Mesendoderm (in vitro differentiated cells): ENCODE measurements at regions not wholly inside any gene's neighbourhood (a gene's known extent, or its start where the extent isn't known, plus 50 kb on each side); places are given as distances from the start of the nearest gene placed in this dataset.

ENCODE experiments used
- DNase-seq: peaks from one replicate; pipeline ENCODE4 v3.0.0; 2013
- H2AK5ac ChIP-seq: 2 replicates; pipeline ENCODE4 v1.6.1; 2013; ENCODE audit warnings: low read length, inconsistent platforms
- H2BK120ac ChIP-seq: 2 replicates; pipeline ENCODE4 v1.6.1; 2013; ENCODE audit warnings: low read depth, mild to moderate bottlenecking, low read length, moderate library complexity, mixed read lengths
- H2BK15ac ChIP-seq: replicated peaks from 2 replicates; pipeline ENCODE4 v1.6.1; 2013; ENCODE audit warnings: low read depth, mild to moderate bottlenecking, moderate library complexity
- H2BK5ac ChIP-seq: 2 replicates; pipeline ENCODE4 v1.6.1; 2013; ENCODE audit warnings: low read length, inconsistent platforms
- H3K18ac ChIP-seq: 2 replicates; pipeline ENCODE4 v1.6.1; 2013; ENCODE audit warnings: mild to moderate bottlenecking, low read length, mixed read lengths
- H3K23ac ChIP-seq: one replicate; pipeline ENCODE4 v1.6.1; 2013; ENCODE audit warnings: low read length
- H3K27ac ChIP-seq: 2 replicates; pipeline ENCODE4 v1.5.1; 2013; ENCODE audit warnings: low read depth, mild to moderate bottlenecking, inconsistent platforms, low read length, moderate library complexity
- H3K27me3 ChIP-seq: 2 replicates; pipeline ENCODE4 v1.6.1; 2013; ENCODE audit warnings: low read length, control low read depth, mild to moderate bottlenecking, inconsistent platforms; ENCODE audit not compliant: insufficient read depth, poor library complexity
- H3K36me3 ChIP-seq: 2 replicates; pipeline ENCODE4 v1.6.1; 2013; ENCODE audit warnings: low read length, inconsistent platforms; ENCODE audit not compliant: control insufficient read depth, insufficient read depth
- H3K4ac ChIP-seq: one replicate; pipeline ENCODE4 v1.6.1; 2013; ENCODE audit warnings: low read depth, mild to moderate bottlenecking, low read length, moderate library complexity
- H3K4me1 ChIP-seq: 2 replicates; pipeline ENCODE4 v1.6.1; 2013; ENCODE audit warnings: low read depth, low read length, inconsistent platforms; ENCODE audit not compliant: control insufficient read depth
- H3K4me2 ChIP-seq: 2 replicates; pipeline ENCODE4 v1.6.1; 2013; ENCODE audit warnings: low read length
- H3K4me3 ChIP-seq: 2 replicates; pipeline ENCODE4 v1.5.1; 2013; ENCODE audit warnings: mild to moderate bottlenecking, low read length
- H3K56ac ChIP-seq: one replicate; pipeline ENCODE4 v1.6.1; 2013; ENCODE audit warnings: low read length
- H3K79me1 ChIP-seq: 2 replicates; pipeline ENCODE4 v1.6.1; 2013; ENCODE audit warnings: low read length, inconsistent platforms
- H3K79me2 ChIP-seq: 2 replicates; pipeline ENCODE4 v1.6.1; 2013; ENCODE audit warnings: mild to moderate bottlenecking, low read length; ENCODE audit not compliant: control insufficient read depth, insufficient read depth
- H3K9ac ChIP-seq: 2 replicates; pipeline ENCODE4 v1.6.1; 2013; ENCODE audit warnings: low read length, inconsistent platforms
- H4K5ac ChIP-seq: one replicate; pipeline ENCODE4 v1.6.1; 2013; ENCODE audit warnings: low read length
- H4K8ac ChIP-seq: one replicate; pipeline ENCODE4 v1.6.1; 2013; ENCODE audit warnings: low read depth, mild to moderate bottlenecking, control low read depth, low read length, moderate library complexity
- WGBS: extraction: QIAGEN DNeasy Blood & Tissue Kit; methylation state at CpG from one replicate; pipeline ENCODE4 v1.1.7; 2013; ENCODE audit warnings: low lambda C conversion rate, missing lambda C conversion rate; ENCODE audit not compliant: insufficient coverage; ENCODE audit errors: extremely low coverage; 5-methylcytosine and 5-hydroxymethylcytosine counted together

DNA sequence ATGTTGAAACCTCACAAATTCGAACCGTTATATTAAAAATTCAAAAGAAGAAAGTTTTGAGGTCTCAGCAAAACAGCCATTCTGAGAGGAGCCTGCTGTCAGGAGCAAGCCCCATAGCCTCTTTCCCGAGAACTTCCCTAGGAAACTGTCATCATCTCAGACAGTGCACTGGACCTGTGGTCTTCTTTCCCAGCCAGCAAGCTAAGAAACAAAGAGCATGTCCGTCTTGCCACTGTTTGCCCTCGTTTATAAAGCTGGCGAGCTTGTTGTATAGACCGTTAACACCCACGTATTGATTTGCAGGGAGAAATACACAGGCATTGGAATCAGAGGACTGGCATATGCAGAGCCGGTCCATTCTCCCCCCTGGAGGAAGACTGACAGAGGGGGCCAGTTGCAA is 407.0 kb downstream of the NPHP4 start:
- Histone ChIP-seq H3K4ac (no peak overlapping the region), H3K79me1 (no peaks in the 10 kb centered on the region), H4K5ac (no peak overlapping the region), H3K9ac (no peak overlapping the region), H2BK120ac (no peak overlapping the region), H2AK5ac (no peak overlapping the region), H3K79me2 (no peaks in the 10 kb centered on the region), H3K27ac (no peak overlapping the region), H3K4me2 (no peak overlapping the region), H4K8ac (no peak overlapping the region), H3K18ac (no peak overlapping the region), H3K36me3 (no peaks in the 10 kb centered on the region), H2BK5ac (no peak overlapping the region), H3K23ac (no peak overlapping the region), H3K4me3 (no peak overlapping the region), H2BK15ac (no peak overlapping the region), H3K4me1 (no peaks in the 10 kb centered on the region), H3K56ac (no peak overlapping the region), H3K27me3 (no peaks in the 10 kb centered on the region)
- no peak for DNase-seq
- no CpG with 5 or more reads among the region's 9 CpGs for WGBS

DNA sequence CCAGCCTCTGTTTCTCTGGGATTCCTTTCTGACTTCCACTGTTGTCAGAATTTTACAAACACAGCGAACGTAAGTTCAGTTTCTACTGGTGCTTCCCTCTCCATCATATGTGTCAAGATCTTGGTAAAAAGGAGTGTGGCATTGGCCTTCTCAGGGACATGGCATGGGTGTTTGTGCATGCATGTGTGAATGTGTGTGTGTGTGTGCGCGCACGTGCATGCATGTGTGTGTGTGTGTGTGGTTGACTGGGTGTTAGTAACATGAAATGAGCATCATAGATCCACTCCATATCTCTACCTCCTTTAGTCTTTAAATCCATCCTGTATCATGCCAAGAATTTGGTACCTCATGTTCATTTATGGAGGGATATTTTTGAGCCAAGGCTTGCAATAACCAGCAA is 411.3 kb downstream of the NPHP4 start:
- H3K4ac ChIP-seq: no peak overlapping the region
- no peak for DNase-seq
- H3K79me1 ChIP-seq: no peaks in the 10 kb centered on the region
- H2BK15ac ChIP-seq: no peak overlapping the region
- no peaks in the 10 kb centered on the region for H3K36me3 ChIP-seq
- H2BK120ac ChIP-seq: no peak overlapping the region
- H3K79me2 ChIP-seq: no peaks in the 10 kb centered on the region
- H2AK5ac ChIP-seq: no peak overlapping the region
- no peaks in the 10 kb centered on the region for H3K27me3 ChIP-seq
- WGBS: no CpG with 5 or more reads among the region's 5 CpGs
- no peak overlapping the region for H3K27ac ChIP-seq
- H3K9ac ChIP-seq: no peak overlapping the region
- no peak overlapping the region for H3K23ac ChIP-seq
- no peak overlapping the region for H2BK5ac ChIP-seq
- H3K56ac ChIP-seq: no peak overlapping the region
- no peak overlapping the region for H3K4me3 ChIP-seq
- no peak overlapping the region for H4K8ac ChIP-seq
- H3K18ac ChIP-seq: no peak overlapping the region
- no peak overlapping the region for H3K4me2 ChIP-seq
- H3K4me1 ChIP-seq: no peaks in the 10 kb centered on the region
- H4K5ac ChIP-seq: no peak overlapping the region

DNA sequence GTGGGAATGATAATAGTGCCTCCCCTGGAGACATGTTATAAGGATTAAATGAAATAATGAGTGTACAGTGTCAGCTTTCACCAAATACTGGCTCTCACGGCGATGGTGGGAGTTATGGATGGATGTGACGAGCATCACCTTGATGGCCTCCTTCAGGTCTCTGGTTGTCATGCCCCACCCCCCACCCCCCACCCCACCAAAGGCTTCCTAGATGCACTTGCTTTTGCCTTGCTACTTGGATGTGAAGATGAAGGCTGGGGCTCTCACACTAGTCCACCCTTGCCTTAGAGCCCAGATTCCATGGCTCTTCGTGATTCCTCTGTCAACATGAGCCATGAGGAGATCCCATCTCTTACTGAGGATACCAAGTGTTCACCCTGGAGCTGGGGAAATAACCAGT is 412.3 kb downstream of the NPHP4 start:
- Histone ChIP-seq H3K36me3 (no peaks in the 10 kb centered on the region), H2AK5ac (no peak overlapping the region), H3K4me1 (no peaks in the 10 kb centered on the region), H3K27me3 (no peaks in the 10 kb centered on the region), H4K5ac (no peak overlapping the region), H2BK120ac (no peak overlapping the region), H3K56ac (no peak overlapping the region), H3K27ac (no peak overlapping the region), H3K79me2 (no peaks in the 10 kb centered on the region), H3K4me2 (no peak overlapping the region), H2BK5ac (no peak overlapping the region), H4K8ac (no peak overlapping the region), H2BK15ac (no peak overlapping the region), H3K23ac (no peak overlapping the region), H3K79me1 (no peaks in the 10 kb centered on the region), H3K4me3 (no peak overlapping the region), H3K9ac (no peak overlapping the region), H3K18ac (no peak overlapping the region), H3K4ac (no peak overlapping the region)
- DNase-seq: no peak
- WGBS: no CpG with 5 or more reads among the region's 4 CpGs

DNA sequence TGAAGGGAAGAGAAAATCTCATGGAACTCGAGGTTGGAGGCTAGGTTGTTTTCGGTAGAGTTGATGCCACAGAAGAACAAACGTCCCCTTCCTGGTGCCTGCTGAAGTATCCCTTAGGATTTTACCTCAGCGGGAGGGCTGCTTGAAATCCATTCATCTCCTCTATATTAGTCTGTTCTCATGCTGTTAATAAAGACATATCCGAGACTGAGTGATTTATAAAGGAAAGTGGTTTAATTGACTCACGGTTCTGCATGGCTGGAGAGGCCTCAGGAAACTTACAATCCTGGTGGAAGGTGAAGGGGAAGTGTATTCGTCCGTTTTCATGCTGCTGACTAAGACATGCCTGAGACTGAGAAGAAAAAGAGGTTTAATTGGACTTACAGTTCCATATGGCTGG is 413.5 kb downstream of the NPHP4 start:
- DNase-seq: no peak
- Histone ChIP-seq H3K23ac (no peak overlapping the region), H3K27me3 (no peaks in the 10 kb centered on the region), H3K18ac (no peak overlapping the region), H3K79me2 (no peaks in the 10 kb centered on the region), H3K4ac (no peak overlapping the region), H3K56ac (no peak overlapping the region), H3K27ac (no peak overlapping the region), H3K9ac (no peak overlapping the region), H4K5ac (no peak overlapping the region), H2BK5ac (no peak overlapping the region), H4K8ac (no peak overlapping the region), H3K4me1 (no peaks in the 10 kb centered on the region), H2BK15ac (no peak overlapping the region), H3K36me3 (no peaks in the 10 kb centered on the region), H3K79me1 (no peaks in the 10 kb centered on the region), H3K4me3 (no peak overlapping the region), H2AK5ac (no peak overlapping the region), H2BK120ac (no peak overlapping the region), H3K4me2 (no peak overlapping the region)
- WGBS: no CpG with 5 or more reads among the region's 8 CpGs

DNA sequence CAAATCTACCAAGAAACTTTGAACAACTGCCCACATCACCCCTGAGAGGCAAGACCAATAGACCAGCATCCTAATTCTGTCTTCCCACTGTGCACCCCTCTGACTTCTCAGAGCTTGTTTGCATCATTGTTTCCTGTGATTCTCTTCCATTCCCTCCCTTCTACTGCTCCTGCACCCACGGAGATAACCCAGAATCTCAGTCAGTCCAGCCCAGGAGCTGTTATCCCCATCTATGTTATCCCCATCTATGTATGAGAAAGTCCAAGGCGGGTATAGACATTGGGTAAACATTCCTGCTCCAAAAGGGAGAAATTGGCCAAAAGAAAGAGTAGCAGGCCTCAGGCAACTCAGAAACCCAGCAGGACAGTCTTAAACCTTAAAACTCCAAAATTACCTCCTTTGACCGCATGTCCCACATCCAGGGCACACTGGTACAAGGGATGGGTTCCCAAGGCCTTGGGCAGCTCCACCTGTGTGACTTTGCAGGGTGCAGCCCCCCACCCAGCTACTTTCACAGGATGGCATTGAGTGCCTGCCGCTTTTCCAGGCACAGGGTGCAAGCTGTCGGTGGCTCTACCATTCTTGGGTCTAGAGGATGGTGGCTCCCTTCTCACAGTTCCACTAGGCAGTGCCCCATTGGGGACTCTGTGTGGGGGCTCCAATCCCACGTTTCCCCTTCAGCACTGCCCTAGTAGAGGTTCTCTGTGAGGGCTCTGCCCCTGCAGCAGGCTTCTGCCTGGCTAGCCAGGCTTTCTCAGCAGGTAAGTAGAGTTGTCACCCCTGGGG is 414.8 kb downstream of the NPHP4 start:
- WGBS: no CpG with 5 or more reads among the region's 6 CpGs
- Histone ChIP-seq H2BK120ac (no peak overlapping the region), H3K23ac (no peak overlapping the region), H3K4ac (no peak overlapping the region), H2BK5ac (no peak overlapping the region), H3K9ac (no peak overlapping the region), H3K56ac (no peak overlapping the region), H2BK15ac (no peak overlapping the region), H3K79me1 (no peaks in the 10 kb centered on the region), H4K5ac (no peak overlapping the region), H3K27ac (no peak overlapping the region), H3K4me2 (no peak overlapping the region), H3K18ac (no peak overlapping the region), H3K36me3 (no peaks in the 10 kb centered on the region), H3K4me1 (no peaks in the 10 kb centered on the region), H3K4me3 (no peak overlapping the region), H2AK5ac (no peak overlapping the region), H3K27me3 (no peaks in the 10 kb centered on the region), H4K8ac (no peak overlapping the region), H3K79me2 (no peaks in the 10 kb centered on the region)
- no peak for DNase-seq

DNA sequence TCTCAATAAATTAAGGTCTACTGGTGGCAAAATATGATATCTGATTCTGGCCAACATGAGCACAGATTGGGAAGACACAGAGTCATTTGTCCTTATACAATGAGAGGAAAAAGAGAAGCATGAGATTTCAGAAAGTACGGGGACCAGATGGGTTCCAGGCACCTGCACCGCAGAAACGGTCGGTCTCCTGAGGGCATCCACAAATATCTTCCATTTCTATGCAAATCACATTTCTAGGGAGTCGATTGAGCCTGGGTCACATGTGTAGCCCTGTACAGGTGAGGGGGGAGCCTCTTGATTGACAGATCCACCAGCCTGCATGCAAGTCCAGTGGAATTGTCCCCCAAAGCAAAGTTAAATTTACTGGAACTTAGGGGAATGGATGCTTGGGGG is 415.6 kb downstream of the NPHP4 start:
- H3K4me2 ChIP-seq: no peak overlapping the region
- no peak overlapping the region for H3K4me3 ChIP-seq
- no peak overlapping the region for H2BK120ac ChIP-seq
- WGBS: no CpG with 5 or more reads among the region's 5 CpGs
- no peaks in the 10 kb centered on the region for H3K79me2 ChIP-seq
- H3K27ac ChIP-seq: no peak overlapping the region
- H3K23ac ChIP-seq: no peak overlapping the region
- no peak overlapping the region for H3K4ac ChIP-seq
- no peak overlapping the region for H3K18ac ChIP-seq
- no peak overlapping the region for H3K9ac ChIP-seq
- no peak overlapping the region for H2BK5ac ChIP-seq
- H2BK15ac ChIP-seq: no peak overlapping the region
- H4K8ac ChIP-seq: no peak overlapping the region
- H3K27me3 ChIP-seq: no peaks in the 10 kb centered on the region
- H3K36me3 ChIP-seq: no peaks in the 10 kb centered on the region
- H2AK5ac ChIP-seq: no peak overlapping the region
- no peak overlapping the region for H3K56ac ChIP-seq
- DNase-seq: no peak
- H4K5ac ChIP-seq: no peak overlapping the region
- H3K4me1 ChIP-seq: no peaks in the 10 kb centered on the region
- H3K79me1 ChIP-seq: no peaks in the 10 kb centered on the region
